NCI-H1930 (cell line): ENCODE measurements at regions not wholly inside any gene's neighbourhood (a gene's known extent, or its start where the extent isn't known, plus 50 kb on each side); places are given as distances from the start of the nearest gene placed in this dataset.

Experiments
- DNase-seq, 2 experiments: peaks; one replicate each; lab custom pipeline; 2025; lab: John Stamatoyannopoulos, UW

GRCh38 chr7:138257459-138258196 is 181.4 kb downstream of the AKR1D1 start:
- DNase-seq = no peak

- DNase-seq = no peak
Observed at GRCh38 chr7:138258197-138258559, 181.9 kb downstream of the AKR1D1 start.

DNA sequence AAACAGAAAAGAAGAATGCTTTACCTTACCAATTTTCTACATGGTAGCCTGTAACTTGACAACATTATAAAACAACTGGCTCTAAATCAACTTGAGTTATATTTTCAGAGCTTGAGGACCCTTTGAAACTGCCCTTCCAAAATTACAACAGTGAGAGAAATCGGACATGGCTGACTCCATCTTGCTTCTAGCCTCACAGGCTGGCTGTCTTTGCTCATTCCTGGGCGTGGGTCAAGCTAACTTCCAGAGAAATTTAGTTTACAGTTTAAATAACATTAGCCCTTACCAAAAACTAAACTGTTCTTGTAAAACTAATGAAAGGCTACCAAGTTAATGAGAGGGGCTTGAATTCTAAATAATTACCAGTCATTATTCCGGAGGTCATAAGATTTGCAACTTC is 183.4 kb downstream of the AKR1D1 start:
- no peak for DNase-seq

DNA sequence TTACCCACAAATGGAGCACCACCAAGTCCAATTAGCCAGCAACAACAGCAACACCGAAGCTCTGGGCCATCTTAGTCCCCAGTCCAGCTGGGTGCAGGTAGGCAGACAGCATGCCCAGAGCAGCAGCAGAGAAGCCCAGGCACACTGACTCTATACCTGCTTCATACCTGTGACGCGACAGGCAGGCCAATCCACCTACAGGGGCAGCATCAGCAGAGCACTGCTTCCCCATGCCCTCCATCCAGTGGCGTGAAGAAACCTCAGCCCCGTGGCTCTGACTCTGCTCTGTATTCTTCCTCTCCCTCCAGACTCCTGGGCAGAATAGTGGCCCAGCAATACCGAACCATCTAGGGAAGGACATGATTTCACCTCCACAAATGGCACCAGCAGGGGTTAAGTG is 191.7 kb downstream of the AKR1D1 start:
- no peak for DNase-seq

DNA sequence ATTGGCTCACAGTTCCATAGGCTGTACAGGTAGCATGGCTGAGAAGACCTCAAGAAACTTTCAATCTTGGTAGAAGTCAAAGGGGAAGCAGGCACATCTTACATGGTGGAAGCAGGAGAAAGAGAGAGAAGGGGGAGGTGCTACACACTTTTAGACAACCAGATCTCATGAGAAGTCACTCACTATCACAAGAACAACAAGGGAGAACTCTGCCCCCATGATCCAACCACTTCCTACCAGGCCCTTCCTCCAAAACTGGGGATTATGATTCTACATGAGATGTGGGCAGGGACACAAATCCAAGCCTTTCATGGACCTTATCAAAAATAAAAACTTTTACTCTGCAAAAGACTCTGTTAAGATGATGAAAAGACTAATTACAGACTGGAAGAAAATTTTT is 183.2 kb upstream of the TRIM24 start:
- no peak for DNase-seq

GRCh38 chr7:138278601-138279000 is 181.5 kb upstream of the TRIM24 start:
- no peak for DNase-seq

DNA sequence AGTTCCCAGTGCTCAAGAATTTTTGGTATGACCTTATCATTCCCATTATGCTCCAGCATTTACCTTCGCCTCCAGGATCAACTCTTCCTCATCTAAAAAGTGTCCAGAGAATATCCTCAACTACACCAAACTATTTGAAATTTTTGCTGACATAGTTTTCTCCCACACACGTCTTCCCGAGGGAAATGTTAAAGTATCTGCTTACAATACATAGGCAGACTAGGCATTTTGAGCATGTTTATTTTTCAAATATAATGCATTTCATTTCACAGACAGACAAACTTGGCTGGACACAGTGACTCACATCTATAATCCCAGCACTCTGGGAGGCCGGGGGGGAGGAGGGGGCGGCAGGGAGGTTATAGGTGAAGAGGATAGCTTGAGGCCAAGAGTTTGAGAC is 177.1 kb upstream of the TRIM24 start:
- DNase-seq = no peak

DNA sequence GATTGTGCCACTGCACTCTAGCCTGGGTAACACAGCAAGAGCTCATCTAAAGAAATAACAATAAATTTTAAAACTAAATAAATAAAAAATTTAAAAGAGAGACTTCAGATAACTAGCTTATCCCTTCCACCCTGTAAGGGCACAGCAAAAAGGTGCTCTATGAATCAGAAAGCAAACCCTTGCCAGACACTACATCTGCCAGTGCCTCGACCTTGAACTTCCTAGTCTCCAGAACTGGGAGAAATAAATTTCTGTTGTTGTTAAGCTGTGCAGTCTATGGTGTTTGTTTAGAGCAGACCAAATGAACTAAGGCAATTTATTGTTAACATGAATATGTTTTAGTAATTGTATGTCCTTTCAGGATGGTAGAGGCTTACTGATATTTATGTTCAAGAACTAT is 174.9 kb upstream of the TRIM24 start:
- no peak for DNase-seq

- no peak for DNase-seq
Observed at GRCh38 chr7:138286846-138287245, 173.2 kb upstream of the TRIM24 start.

DNA sequence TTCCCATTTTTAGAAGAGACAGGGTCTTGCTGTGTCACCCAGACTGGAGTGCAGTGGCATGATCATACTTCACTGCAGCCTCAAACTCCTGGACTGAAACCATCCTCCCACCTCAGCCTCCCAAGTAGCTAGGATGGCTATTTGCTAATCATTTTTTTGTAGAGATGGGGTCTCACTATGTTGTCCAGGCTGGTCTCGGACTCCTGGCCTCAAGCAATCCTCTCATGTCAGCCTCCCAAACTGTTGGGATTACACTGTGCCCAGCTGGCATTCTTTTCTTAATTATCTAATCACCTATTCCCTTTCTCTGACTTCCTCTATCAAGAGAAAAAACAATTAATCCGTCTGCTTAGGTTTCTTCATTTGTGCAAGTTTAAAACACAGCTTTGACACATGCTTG is 172.5 kb upstream of the TRIM24 start:
- no peak for DNase-seq

DNA sequence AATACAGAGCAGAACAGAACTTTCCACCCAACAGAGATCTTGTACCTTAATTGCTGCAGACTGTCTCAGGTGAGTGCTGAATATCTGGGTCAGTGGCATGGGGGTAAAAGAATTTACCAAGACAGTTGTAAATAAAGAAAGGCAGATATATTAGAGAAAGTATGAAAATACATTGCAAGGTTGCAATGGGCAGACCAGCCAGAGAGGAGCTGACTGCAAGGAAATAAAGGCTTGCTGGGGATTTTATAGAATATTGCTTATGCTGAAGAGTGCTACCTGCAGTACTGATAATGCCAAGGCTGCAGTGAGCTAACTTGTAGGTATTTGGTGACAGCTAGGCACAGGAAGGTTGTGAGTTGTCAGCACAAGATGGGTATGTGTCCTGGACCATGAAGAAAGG is 171.0 kb upstream of the TRIM24 start:
- DNase-seq = no peak

DNA sequence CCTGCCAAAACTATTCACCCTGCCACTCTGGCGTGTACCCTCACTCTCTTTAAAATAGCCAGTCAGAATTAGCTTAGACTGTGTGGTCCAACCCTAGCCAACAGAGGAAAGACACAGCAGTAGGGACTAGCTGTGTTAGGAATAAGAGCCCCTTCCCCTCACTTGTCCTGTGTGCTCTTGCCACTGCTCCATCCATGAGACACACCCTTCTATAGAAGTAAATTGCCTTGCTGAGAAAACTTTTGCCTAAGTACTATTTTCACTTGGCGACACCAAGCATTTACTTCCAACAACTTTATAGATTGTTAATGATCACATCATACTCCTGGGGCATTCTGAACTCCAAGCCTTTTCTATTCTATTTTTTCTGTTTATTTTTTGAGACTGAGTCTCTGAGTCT is 170.2 kb upstream of the TRIM24 start:
- no peak for DNase-seq

DNA sequence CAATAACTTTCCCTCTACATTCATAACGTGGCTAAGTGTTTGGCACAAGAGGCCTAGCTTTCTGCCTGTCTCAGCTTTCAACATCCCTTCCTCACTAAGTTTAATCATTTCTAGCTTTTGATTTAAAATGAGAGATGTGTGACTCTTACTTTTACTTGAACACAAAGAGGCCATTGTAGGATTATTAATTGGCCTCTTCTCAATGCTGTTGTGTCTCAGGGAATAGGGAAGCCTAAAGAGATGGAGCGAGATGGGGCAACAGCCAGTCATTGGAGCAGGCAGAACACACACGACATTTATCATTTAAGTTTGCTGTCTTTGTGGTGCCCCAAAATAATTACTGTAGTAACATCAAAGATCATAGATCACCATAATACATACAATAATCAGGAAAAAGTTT is 167.1 kb upstream of the TRIM24 start:
- DNase-seq = no peak

- DNase-seq = no peak
Observed at GRCh38 chr7:138295049-138295637, 164.9 kb upstream of the TRIM24 start.

DNA sequence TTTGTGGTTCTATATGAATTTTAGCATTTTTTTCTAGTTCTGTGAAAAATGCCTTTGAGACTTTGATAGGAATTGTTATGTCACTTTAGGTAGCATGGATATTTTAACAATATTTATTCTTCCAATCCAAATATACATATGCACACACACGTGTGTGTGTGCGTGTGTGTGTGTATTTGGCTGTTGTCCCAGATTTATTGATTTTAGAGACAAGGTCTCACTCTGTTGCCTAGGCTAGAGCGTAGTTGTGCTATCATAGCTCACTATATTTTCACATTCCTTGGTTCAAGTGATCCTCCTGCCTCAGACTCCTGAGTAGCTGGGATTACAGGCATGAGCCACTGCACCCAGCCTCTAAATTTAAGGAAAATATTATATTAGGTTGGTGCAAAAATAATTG is 162.5 kb upstream of the TRIM24 start:
- DNase-seq = no peak

DNA sequence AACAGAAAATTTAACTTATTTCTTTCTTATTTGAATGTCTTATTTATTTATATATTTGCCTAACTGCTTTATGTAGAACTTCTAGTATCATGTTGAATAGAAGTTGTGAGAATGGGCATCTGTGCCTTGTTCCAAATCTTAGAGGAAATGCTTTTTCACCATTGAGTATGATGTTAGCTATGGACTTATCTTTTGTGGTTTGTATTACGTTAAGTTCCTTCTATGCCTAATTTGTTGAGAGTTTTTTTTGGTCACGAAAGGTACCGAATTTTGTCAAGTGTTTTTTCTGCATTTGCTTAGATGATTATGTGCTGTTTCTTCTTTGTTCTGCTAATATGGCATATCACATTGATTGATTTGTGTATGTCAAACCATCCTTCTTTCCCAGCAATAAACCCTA is 161.0 kb upstream of the TRIM24 start:
- no peak for DNase-seq

- no peak for DNase-seq
Observed at GRCh38 chr7:138303230-138304070, 156.6 kb upstream of the TRIM24 start.

- no peak for DNase-seq
Observed at GRCh38 chr7:138304071-138304320, 156.1 kb upstream of the TRIM24 start.

DNA sequence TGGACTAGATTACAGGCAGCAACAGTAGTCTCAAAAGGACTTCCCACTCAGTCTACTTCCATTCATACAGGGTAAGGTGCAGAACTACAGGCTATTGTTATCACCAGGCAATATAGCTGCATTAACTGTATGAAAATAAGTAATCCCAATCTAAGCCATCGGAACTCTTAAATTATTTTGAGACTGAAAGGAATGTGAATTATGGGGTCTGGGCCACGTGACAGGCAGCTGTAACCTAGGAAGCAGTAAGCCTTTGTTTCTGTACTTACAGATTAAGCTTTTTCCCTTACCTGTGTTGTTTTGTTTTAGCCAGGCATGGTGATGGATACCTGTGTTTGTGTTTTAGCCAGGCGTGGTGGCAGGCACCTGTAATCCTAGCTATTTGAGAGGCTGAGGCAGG is 152.4 kb upstream of the TRIM24 start:
- DNase-seq = no peak

GRCh38 chr7:138308136-138308535 is 151.9 kb upstream of the TRIM24 start:
- DNase-seq = no peak

DNA sequence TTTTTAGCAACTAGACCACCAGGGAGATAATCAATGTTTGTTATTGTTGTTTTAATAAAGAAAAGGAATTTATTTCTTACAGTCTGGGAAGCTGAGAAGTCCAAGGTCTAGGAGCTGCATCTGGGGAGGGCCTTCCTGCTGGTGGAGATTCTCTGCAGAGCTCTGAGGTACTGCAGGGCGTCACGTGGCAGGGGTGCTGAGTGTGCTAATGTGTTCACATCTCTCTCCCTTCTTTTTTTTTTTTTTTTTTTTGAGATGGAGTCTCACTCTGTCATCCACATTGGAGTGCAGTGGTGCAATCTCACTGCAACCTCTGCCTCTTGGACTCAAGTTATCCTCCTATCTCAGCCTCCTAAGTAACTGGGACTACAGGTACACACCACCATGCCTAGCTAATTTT is 150.9 kb upstream of the TRIM24 start:
- no peak for DNase-seq

- no peak for DNase-seq
Observed at GRCh38 chr7:138313829-138314178, 146.3 kb upstream of the TRIM24 start.

GRCh38 chr7:138316421-138317043 is 143.5 kb upstream of the TRIM24 start:
- no peak for DNase-seq
